Activated CD8-positive, alpha-beta T cell treated with anti-CD3 and anti-CD28 coated beads, Interleukin-2, amount 10 ng/mL, durations not matched to agents 7 days and 5 days (primary cell): ENCODE measurements at regions not wholly inside any gene's neighbourhood (a gene's known extent, or its start where the extent isn't known, plus 50 kb on each side); places are given as distances from the start of the nearest gene placed in this dataset.
"Not testable (repeated sequence)": the region's sequence is repeated elsewhere in the genome, so short reads cannot be mapped to it uniquely, and the experiment has no call there.

Experiments
- ATAC-seq: fragments of 150-1000 bp; cut with Tn5 transposase; one replicate; pipeline ENCODE4 v1.10.0; 2021; ENCODE audit warnings: moderate library complexity
- CTCF ChIA-PET: fragments of 350-600 bp; sonication (Branson Sonifier 250); formaldehyde crosslinking; loops from one replicate; lab custom pipeline; 2021; ENCODE audit warnings: antibody characterized with exemption; lab: Charles Lee
- POLR2A ChIA-PET: fragments of 350-600 bp; sonication (Branson Sonifier 250); formaldehyde crosslinking; loops from one replicate; lab custom pipeline; 2021; ENCODE audit warnings: antibody characterized with exemption; lab: Charles Lee
- DNase-seq: peaks from one replicate; pipeline ENCODE4 v3.0.0-alpha.2; 2020
- H3K27ac Mint-ChIP-seq: one replicate; pipeline ENCODE4 v1.8.0; 2021; ENCODE audit warnings: mild to moderate bottlenecking, mixed read lengths
- H3K27me3 Mint-ChIP-seq: one replicate; pipeline ENCODE4 v1.8.0; 2021; ENCODE audit warnings: low read depth, mixed read lengths
- H3K36me3 Mint-ChIP-seq: one replicate; pipeline ENCODE4 v1.8.0; 2021; ENCODE audit warnings: low read depth, mixed read lengths
- H3K4me1 Mint-ChIP-seq: one replicate; pipeline ENCODE4 v1.8.0; 2021; ENCODE audit warnings: low read depth, mixed read lengths
- H3K4me3 Mint-ChIP-seq: one replicate; pipeline ENCODE4 v1.8.0; 2021; ENCODE audit warnings: mild to moderate bottlenecking, mixed read lengths
- H3K9me3 Mint-ChIP-seq: one replicate; pipeline ENCODE4 v1.8.0; 2022; ENCODE audit warnings: mixed read lengths; ENCODE audit not compliant: insufficient read depth

DNA sequence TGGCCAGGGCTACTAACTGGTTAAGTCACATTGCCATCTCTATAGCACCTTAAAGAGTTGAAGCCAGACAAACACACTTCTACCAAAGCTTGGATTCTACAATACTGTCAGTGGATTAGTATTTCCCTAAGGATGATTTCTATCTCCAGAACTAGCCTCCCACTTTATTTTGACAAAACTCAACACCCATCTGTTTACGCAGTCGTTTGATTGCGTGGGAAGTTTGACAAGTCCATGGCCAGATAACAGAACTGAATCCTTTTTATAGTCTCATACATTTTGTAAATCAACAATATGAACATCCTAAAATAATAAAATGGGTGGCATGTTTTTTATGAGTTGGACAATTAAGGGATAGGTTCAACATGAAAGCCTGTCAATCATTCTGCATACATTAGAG is 212.7 kb downstream of the ALG10B start:
- CTCF ChIA-PET, H3K4me1 Mint-ChIP-seq, DNase-seq, ATAC-seq, H3K4me3 Mint-ChIP-seq, H3K36me3 Mint-ChIP-seq, H3K27ac Mint-ChIP-seq, POLR2A ChIA-PET, H3K27me3 Mint-ChIP-seq: not testable (repeated sequence)
- H3K9me3 Mint-ChIP-seq: peaks cover 10% of the 10 kb centered on the region

DNA sequence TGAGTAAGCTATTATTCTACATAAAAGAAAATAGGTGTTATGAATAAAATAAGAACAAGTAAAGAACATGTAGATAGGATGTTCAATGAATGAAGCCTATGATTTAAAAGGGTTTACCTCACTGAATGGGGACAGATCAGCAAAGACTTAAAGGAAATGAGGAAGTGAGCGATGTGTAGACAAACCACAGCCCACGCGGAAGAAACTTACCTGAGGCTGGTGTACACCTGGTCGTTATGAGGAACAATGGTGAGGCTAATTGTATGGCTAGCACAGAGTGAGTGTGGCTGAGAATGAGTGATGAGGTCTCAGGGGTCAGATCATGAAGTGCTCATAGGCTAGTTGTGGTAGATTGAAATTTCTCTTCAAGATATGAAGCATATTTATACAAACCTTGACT is 221.7 kb downstream of the ALG10B start:
- ATAC-seq (no peak), DNase-seq (no peak)
- ChIA-PET POLR2A (no interaction called here), CTCF (no interaction called here)
- Mint-ChIP-seq H3K4me3 (no peak overlapping the region), H3K27me3 (no peaks in the 10 kb centered on the region), H3K27ac (no peak overlapping the region), H3K36me3 (no peaks in the 10 kb centered on the region), H3K4me1 (no peaks in the 10 kb centered on the region), H3K9me3 (peaks cover 17% of the 10 kb centered on the region)

DNA sequence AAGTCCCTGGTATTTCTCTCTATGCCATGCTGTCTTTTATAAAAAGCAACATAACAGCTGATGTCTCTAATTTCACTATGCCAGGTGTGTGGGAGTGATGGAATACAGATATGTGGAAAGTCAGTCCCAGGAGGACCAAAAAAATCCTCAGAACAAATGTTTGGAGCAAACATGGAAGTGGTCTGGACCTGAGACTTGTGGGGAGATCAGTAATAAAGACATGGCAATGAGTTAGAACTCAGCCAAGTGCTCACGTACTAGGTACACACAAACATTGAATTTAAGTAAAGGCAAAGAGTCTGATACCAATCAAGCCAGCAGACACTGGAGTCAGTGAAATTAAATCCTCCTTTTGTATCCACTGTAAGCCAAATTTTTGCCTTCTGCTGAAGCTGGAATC is 223.6 kb downstream of the ALG10B start:
- Mint-ChIP-seq H3K27ac (no peak overlapping the region), H3K4me1 (no peaks in the 10 kb centered on the region), H3K9me3 (peaks cover 9% of the 10 kb centered on the region), H3K36me3 (no peaks in the 10 kb centered on the region), H3K4me3 (no peak overlapping the region), H3K27me3 (no peaks in the 10 kb centered on the region)
- POLR2A ChIA-PET: no interaction called here
- no peak for ATAC-seq
- DNase-seq: no peak
- CTCF ChIA-PET: no interaction called here

DNA sequence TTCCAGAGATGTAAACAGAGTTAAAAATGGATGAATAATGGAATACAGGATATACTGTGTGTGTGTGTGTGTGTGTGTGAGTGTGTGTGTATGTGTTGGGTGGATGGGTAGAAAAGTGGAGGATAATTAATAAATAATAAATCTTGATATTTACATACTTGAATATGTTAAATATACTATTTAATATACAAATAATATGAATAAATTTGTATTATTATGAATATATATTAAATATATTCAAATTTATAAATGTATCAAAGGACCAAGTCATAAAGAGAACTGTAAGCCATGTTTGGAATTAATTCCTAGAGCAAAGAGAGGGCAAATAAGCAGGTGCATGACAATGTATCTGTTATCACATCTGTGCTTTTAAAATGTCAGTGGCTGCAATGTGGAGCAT is 225.3 kb downstream of the ALG10B start:
- ATAC-seq (no peak), DNase-seq (no peak)
- ChIA-PET POLR2A (no interaction called here), CTCF (no interaction called here)
- Mint-ChIP-seq H3K36me3 (no peaks in the 10 kb centered on the region), H3K4me1 (no peaks in the 10 kb centered on the region), H3K4me3 (no peak overlapping the region), H3K27ac (no peak overlapping the region), H3K27me3 (no peaks in the 10 kb centered on the region), H3K9me3 (peaks cover 4% of the 10 kb centered on the region)

DNA sequence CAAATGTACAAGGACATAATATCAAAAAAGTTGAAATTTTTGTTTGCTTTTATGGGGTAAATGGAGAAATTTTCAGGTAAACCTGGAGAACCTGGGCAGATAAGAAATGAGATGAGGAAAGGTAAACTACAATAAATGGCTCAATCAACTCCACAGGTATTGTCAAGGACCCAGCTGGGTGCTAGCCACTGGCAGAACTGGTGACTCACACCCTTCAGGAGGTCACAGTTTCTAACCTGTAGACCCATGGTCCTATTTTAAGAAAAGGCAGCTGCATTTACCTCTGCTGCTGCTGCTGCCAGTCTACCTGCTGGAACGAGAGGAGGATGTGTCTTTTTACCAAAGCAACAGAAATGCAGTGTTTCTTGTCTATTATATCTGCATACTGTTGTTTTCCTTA is 226.6 kb downstream of the ALG10B start:
- Mint-ChIP-seq H3K4me1 (no peaks in the 10 kb centered on the region), H3K27ac (no peak overlapping the region), H3K36me3 (no peaks in the 10 kb centered on the region), H3K27me3 (no peaks in the 10 kb centered on the region), H3K9me3 (peaks cover 9% of the 10 kb centered on the region), H3K4me3 (no peak overlapping the region)
- POLR2A ChIA-PET: no interaction called here
- ATAC-seq (no peak), DNase-seq (no peak)
- CTCF ChIA-PET: no interaction called here

DNA sequence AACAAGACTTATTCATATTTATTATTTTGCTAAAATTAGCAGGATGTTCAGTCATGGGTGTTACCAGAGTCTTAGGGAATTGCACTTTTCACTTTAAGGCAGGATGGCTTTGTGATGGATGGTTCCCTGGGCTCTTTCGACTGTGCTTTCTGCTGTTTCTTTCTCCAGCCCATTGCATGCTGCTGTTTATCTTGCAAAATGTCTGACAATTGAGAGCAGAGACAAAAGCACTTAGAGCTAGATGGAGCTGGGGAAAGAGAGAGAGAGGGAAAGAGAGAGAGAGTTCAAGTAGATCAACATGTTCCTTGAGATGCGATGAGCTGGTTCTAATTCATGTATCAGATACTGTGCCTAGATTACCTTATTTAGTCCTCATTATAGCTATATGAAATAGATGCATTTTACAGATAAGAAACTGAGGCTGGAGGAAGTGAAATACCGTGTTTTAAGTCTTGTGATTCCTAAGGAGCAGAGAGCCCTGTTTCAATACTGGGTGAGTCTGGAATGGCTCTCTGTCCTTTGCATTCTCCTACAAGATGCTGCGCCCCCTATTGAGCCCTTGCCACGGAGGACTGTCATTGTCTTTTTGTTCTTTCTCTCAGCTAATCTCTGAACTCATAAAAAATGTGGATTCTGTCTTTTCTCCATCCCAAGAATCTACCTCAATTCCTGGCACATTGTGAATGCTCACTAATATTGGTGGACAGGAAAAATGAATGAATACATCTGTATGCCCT is 227.9 kb downstream of the ALG10B start:
- ATAC-seq (no peak), DNase-seq (no peak)
- no peak overlapping the region for H3K4me3 Mint-ChIP-seq
- no peaks in the 10 kb centered on the region for H3K36me3 Mint-ChIP-seq
- CTCF ChIA-PET: no interaction called here
- H3K27me3 Mint-ChIP-seq: no peaks in the 10 kb centered on the region
- POLR2A ChIA-PET: no interaction called here
- H3K9me3 Mint-ChIP-seq: peaks cover 13% of the 10 kb centered on the region
- no peak overlapping the region for H3K27ac Mint-ChIP-seq
- H3K4me1 Mint-ChIP-seq: no peaks in the 10 kb centered on the region

DNA sequence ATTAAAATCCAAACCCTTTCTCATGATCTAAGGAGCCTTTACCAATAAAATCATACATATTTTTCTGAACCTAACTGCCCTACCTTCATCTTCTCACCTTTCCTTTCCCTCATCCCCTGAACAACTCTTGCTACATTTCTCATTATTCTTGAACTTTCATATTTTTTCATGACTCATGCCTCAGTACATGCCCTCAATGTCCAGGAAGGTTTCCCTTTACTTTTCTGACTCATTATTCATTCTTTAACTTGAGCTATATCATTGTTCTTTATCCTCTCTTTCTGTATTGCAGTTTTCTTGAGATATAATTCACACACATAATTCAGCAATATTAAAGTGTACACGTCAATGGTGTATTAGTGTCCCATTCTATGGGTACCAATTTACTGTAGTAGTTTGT is 231.0 kb downstream of the ALG10B start:
- ChIA-PET CTCF (no interaction called here), POLR2A (no interaction called here)
- Mint-ChIP-seq H3K27ac (no peak overlapping the region), H3K4me3 (no peak overlapping the region), H3K36me3 (no peaks in the 10 kb centered on the region), H3K27me3 (no peaks in the 10 kb centered on the region), H3K4me1 (no peaks in the 10 kb centered on the region), H3K9me3 (peaks cover 13% of the 10 kb centered on the region)
- DNase-seq (no peak), ATAC-seq (no peak)

DNA sequence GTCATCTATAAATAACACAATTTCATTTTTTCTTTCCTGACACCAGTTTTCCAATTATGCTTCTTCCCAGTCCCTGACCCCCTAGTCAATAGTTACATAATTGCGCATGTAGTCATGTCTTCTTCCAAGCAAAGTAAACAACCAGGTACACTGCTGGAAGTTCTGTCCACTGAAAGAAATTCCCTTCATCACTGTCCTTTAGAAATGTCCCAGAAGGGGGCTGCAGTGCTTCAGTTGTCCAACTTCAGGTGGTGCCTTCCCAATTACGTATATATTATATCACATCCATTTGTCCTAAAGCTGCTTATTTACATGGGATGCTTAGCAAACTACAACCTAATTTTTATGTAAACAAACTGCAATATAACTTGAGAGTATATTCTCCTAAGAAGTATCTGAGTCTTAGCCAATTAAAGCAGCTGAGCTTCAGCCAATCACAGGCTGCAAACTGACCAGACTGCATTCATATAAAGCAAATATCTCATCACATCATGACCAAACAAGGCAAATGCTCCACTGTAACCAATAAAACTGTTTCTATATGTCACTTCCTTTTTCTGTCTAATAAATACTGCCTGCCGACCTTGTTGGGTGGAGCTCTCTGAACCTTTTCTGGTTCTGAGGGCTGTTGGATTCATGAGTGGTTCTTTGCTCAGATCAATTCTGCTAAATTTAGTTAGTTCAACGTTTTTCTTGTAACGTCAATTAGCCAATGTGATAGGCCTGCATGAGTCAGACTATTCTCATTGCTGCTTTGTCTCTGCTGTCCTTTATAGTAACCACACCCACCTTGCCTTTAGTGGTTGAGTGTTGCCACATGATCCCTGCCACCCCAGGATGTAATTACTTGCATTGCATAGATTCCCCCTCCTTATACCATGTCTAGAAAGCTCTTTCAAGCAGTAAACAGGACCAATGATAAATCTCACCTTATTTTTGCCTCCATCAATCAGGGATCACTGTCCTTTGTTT is 239.3 kb downstream of the ALG10B start:
- Mint-ChIP-seq H3K4me3 (no peak overlapping the region), H3K36me3 (no peaks in the 10 kb centered on the region)

DNA sequence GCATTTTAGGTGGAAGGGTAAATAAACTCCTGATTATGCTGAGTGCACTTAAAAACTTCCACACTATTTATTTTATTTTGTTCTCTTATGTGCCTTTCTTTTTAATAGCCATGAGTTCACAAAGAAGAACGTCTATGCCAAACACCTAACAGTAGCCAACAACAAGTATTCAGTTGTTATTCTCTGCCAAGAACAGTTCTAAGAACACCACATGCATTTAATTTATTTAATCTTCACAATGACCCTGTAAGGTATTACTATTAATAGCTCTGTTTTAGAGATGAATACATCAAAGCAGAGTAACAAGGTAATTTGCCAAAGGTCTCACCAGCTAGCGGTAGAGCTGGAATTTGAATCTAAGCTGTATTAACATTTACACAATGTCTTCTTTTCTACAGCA is 240.1 kb downstream of the ALG10B start:
- POLR2A ChIA-PET: no interaction called here
- H3K4me3 Mint-ChIP-seq: no peak overlapping the region
- DNase-seq: no peak
- H3K36me3 Mint-ChIP-seq: no peaks in the 10 kb centered on the region
- no peak for ATAC-seq
- peaks cover 17% of the 10 kb centered on the region for H3K9me3 Mint-ChIP-seq
- H3K4me1 Mint-ChIP-seq: no peaks in the 10 kb centered on the region
- H3K27ac Mint-ChIP-seq: no peak overlapping the region
- H3K27me3 Mint-ChIP-seq: no peaks in the 10 kb centered on the region
- CTCF ChIA-PET: no interaction called here

More for the DNA sequence above, 239.3 kb downstream of the ALG10B start:
- Mint-ChIP-seq H3K27ac (no peak overlapping the region), H3K4me1 (no peaks in the 10 kb centered on the region), H3K9me3 (peaks cover 13% of the 10 kb centered on the region), H3K27me3 (no peaks in the 10 kb centered on the region)
- DNase-seq: no peak
- POLR2A ChIA-PET: no interaction called here
- CTCF ChIA-PET: no interaction called here
- no peak for ATAC-seq

DNA sequence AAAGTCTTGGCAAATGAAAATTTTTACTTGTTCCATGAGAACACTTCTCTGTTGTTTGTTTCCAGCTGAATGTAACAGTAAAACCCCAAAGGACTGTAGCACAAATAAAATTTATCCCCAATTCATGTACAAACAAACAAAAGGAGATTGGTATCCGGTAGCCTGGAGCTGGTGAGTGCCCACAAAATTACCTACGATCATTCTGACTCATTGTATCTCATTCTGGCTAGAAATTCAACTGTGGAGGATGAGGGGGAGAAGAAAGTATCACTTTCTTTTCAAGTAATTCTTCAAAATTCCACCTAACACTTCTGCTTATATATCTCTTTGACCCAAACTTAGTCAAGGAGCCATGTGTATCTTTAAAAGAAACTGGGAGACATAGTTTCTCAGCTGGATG is 268.5 kb downstream of the ALG10B start:
- Mint-ChIP-seq H3K27me3 (no peaks in the 10 kb centered on the region), H3K36me3 (no peaks in the 10 kb centered on the region), H3K9me3 (peaks cover 13% of the 10 kb centered on the region), H3K4me1 (no peaks in the 10 kb centered on the region), H3K4me3 (no peak overlapping the region), H3K27ac (no peak overlapping the region)
- no peak for ATAC-seq
- DNase-seq: no peak
- ChIA-PET POLR2A (no interaction called here), CTCF (no interaction called here)

DNA sequence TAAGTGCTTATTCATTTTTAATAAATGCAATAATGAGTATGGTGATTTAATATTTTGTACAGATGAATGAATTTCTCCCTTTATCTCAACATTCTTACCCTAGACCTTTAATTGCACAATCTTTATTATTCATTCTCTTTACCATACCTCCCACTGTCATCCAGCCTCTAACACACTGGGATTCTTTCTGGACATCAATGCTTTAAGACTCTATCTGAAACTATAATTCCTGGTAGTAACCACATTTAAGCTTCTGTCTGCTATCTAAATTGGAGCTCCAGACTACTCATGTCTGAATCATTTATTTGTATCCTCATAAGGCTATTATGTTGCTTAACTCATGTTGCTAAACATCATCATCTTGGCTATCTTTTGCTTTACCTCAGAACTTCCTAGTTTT is 270.2 kb downstream of the ALG10B start:
- no peaks in the 10 kb centered on the region for H3K27me3 Mint-ChIP-seq
- DNase-seq: no peak
- ATAC-seq: no peak
- no peak overlapping the region for H3K4me3 Mint-ChIP-seq
- ChIA-PET CTCF (no interaction called here), POLR2A (no interaction called here)
- H3K9me3 Mint-ChIP-seq: peaks cover 15% of the 10 kb centered on the region
- H3K27ac Mint-ChIP-seq: no peak overlapping the region
- H3K4me1 Mint-ChIP-seq: no peaks in the 10 kb centered on the region
- H3K36me3 Mint-ChIP-seq: no peaks in the 10 kb centered on the region

DNA sequence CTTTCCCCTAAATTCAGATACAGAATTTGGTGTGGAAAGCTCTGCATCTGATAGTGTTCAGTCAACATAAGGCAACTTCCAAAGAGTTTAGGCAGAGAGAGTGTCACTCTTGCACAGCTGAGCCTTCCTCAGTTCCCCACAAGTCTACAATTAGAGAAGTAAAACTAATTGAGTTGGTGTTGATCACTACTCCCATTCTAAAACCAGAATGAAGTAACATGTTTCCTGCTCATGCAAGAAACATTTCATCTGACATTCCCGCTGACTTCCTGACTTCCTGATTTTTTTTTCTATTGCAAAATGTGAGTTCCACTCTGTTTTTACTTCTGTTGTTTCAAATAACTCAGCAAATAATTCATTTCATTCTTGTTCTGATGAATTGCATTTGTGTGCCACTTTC is 271.0 kb downstream of the ALG10B start:
- no peaks in the 10 kb centered on the region for H3K36me3 Mint-ChIP-seq
- POLR2A ChIA-PET: no interaction called here

More for the DNA sequence above, 271.0 kb downstream of the ALG10B start:
- Mint-ChIP-seq H3K4me3 (no peak overlapping the region), H3K27ac (no peak overlapping the region), H3K27me3 (no peaks in the 10 kb centered on the region), H3K9me3 (peaks cover 15% of the 10 kb centered on the region), H3K4me1 (no peaks in the 10 kb centered on the region)
- ATAC-seq (no peak), DNase-seq (no peak)
- CTCF ChIA-PET: no interaction called here
